PC-3 (cell line): ENCODE measurements at regions not wholly inside any gene's neighbourhood (a gene's known extent, or its start where the extent isn't known, plus 50 kb on each side); places are given as distances from the start of the nearest gene placed in this dataset.

Experiments
- ATAC-seq: fragments of 200-7000 bp; cut with Tn5 transposase; 2 replicates; pipeline ENCODE4 v1.9.1; 2020; ENCODE audit warnings: mild to moderate bottlenecking, moderate library complexity
- BruUV-seq: library from RNA; stranded (reverse); fragments of 400-500 nt; replicated peaks from 2 replicates; lab custom pipeline; 2021; lab: Mats Ljungman, UMichigan
- CTCF ChIA-PET: fragments of 300-600 bp; sonication (Branson Sonifier 250); formaldehyde crosslinking; loops from one replicate; lab custom pipeline; 2022; ENCODE audit warnings: antibody characterized with exemption; lab: Charles Lee
- POLR2A ChIA-PET: fragments of 300-600 bp; sonication (Branson Sonifier 250); formaldehyde crosslinking; loops from one replicate; lab custom pipeline; 2022; ENCODE audit warnings: antibody characterized with exemption; ENCODE audit not compliant: unreplicated experiment; lab: Charles Lee
- DNase-seq: peaks from one replicate; pipeline ENCODE4 v3.0.0-alpha.2; 2015
- H2AFZ ChIP-seq: fragments of 300-600 bp; sonication (generic); 2 replicates; pipeline ENCODE4 v1.6.0; 2016; ENCODE audit warnings: antibody characterized with exemption, low read length
- H3F3A ChIP-seq: fragments of 300-600 bp; sonication (generic); one replicate; pipeline ENCODE4 v1.6.0; 2017; ENCODE audit warnings: antibody characterized with exemption, low read length, control low read depth, mild to moderate bottlenecking; ENCODE audit not compliant: unreplicated experiment
- H3K27ac ChIP-seq: fragments of 300-600 bp; sonication (generic); 2 replicates; pipeline ENCODE4 v1.5.1; 2016; ENCODE audit warnings: mild to moderate bottlenecking, low read length
- H3K27me3 ChIP-seq: fragments of 300-600 bp; sonication (generic); 2 replicates; pipeline ENCODE4 v1.6.1; 2016; ENCODE audit warnings: low read length, mixed read lengths
- H3K36me3 ChIP-seq: fragments of 300-600 bp; sonication (generic); 2 replicates; pipeline ENCODE4 v1.6.1; 2016; ENCODE audit warnings: low read depth, mixed run types, low read length, mixed read lengths
- H3K4me1 ChIP-seq: fragments of 300-600 bp; sonication (generic); 2 replicates; pipeline ENCODE4 v1.5.1; 2016; ENCODE audit warnings: low read length; ENCODE audit not compliant: insufficient read depth
- H3K4me2 ChIP-seq: fragments of 300-600 bp; sonication (generic); 2 replicates; pipeline ENCODE4 v1.6.0; 2016; ENCODE audit warnings: low read length
- H3K4me3 ChIP-seq: fragments of 300-600 bp; sonication (generic); 2 replicates; pipeline ENCODE4 v1.5.1; 2016; ENCODE audit warnings: mild to moderate bottlenecking, low read length, mixed read lengths
- H3K79me2 ChIP-seq: fragments of 300-600 bp; sonication (generic); 2 replicates; pipeline ENCODE4 v1.6.1; 2017; ENCODE audit warnings: low read length, mixed read lengths
- H3K9ac ChIP-seq: fragments of 300-600 bp; sonication (generic); 2 replicates; pipeline ENCODE4 v1.6.0; 2016; ENCODE audit warnings: mild to moderate bottlenecking, low read length
- H3K9me2 ChIP-seq: fragments of 300-600 bp; sonication (generic); replicated peaks from 2 replicates; pipeline ENCODE4 v1.6.1; 2016; ENCODE audit warnings: mixed run types, low read length, mixed read lengths
- H3K9me3 ChIP-seq: fragments of 300-600 bp; sonication (generic); 2 replicates; pipeline ENCODE4 v1.6.1; 2016; ENCODE audit warnings: low read length, mixed read lengths
- H4K20me1 ChIP-seq: fragments of 300-600 bp; sonication (generic); 2 replicates; pipeline ENCODE4 v1.6.1; 2016; ENCODE audit warnings: low read length, mixed read lengths
- CTCF ChIP-seq: fragments of 300-600 bp; sonication (generic); conservative IDR thresholded peaks from 2 replicates; pipeline ENCODE4 v1.5.1; 2017; ENCODE audit warnings: antibody characterized with exemption, low read depth, mild to moderate bottlenecking, low read length
- EZH2 ChIP-seq: fragments of 300-600 bp; sonication (generic); IDR thresholded peaks from one replicate; pipeline ENCODE4 v1.6.1; 2017; ENCODE audit warnings: antibody characterized with exemption, mild to moderate bottlenecking, low read length; ENCODE audit not compliant: unreplicated experiment
- EZH2phosphoT487 ChIP-seq: fragments of 300-600 bp; sonication (generic); IDR thresholded peaks from 2 replicates; pipeline ENCODE4 v1.6.1; 2018; ENCODE audit warnings: mild to moderate bottlenecking, antibody characterized with exemption, low read length, borderline replicate concordance
- intact Hi-C: fragments of 100-400 bp; cut with micrococcal nuclease; formaldehyde crosslinking; loops from 2 replicates; pipeline ENCODE4 v1.9.0; 2023

- no peaks in the 10 kb centered on the region for H3F3A ChIP-seq
- H3K36me3 ChIP-seq = no peaks in the 10 kb centered on the region
- H3K4me3 ChIP-seq = no peak overlapping the region
- intact Hi-C loops = loop anchor here (1.0 to 5.0 kb wide), 2 partner anchors 266 to 1457 kb away; no protein-coding TSS in a partner anchor
- BruUV-seq = no TSS peak
- peak; percentile 81 for ATAC-seq
- H4K20me1 ChIP-seq = no peaks in the 10 kb centered on the region
- H3K79me2 ChIP-seq = no peaks in the 10 kb centered on the region
- POLR2A ChIA-PET = no interaction called here
- no peak overlapping the region for H3K27ac ChIP-seq
- H3K9me3 ChIP-seq = no peaks in the 10 kb centered on the region
- no peak overlapping the region for H3K9ac ChIP-seq
- CTCF ChIA-PET = interaction anchor here (0.5 to 1.5 kb wide), 3 partner anchors 28 to 1457 kb away, joined by 4 to 11 read pairs (median 4); no protein-coding TSS in a partner anchor
- H2AFZ ChIP-seq = no peak overlapping the region
- peaks cover 9% of the 10 kb centered on the region for H3K27me3 ChIP-seq
- peak; percentile 56 for DNase-seq
- peak; percentile 83 for TF ChIP-seq CTCF
- TF ChIP-seq EZH2 = no peak
- H3K4me1 ChIP-seq = no peaks in the 10 kb centered on the region
- no peak overlapping the region for H3K4me2 ChIP-seq
- no peaks in the 10 kb centered on the region for H3K9me2 ChIP-seq
Measured at GRCh38 chr5:115069087-115069968, 100.4 kb downstream of the TRIM36 start.

GRCh38 chr5:115068239-115069086 is 101.2 kb downstream of the TRIM36 start:
- Histone ChIP-seq H3F3A (no peaks in the 10 kb centered on the region), H3K4me1 (no peaks in the 10 kb centered on the region), H3K4me2 (no peak overlapping the region), H3K36me3 (no peaks in the 10 kb centered on the region), H2AFZ (no peak overlapping the region), H3K27me3 (peaks cover 9% of the 10 kb centered on the region), H3K9me2 (no peaks in the 10 kb centered on the region), H3K9me3 (no peaks in the 10 kb centered on the region), H3K27ac (no peak overlapping the region), H4K20me1 (no peaks in the 10 kb centered on the region), H3K9ac (no peak overlapping the region), H3K79me2 (no peaks in the 10 kb centered on the region), H3K4me3 (no peak overlapping the region)
- intact Hi-C loops = loop anchor here (1.0 to 5.0 kb wide), 2 partner anchors 265 to 1456 kb away; no protein-coding TSS in a partner anchor
- ATAC-seq (no peak; the same call in 1 of the 2 replicates), DNase-seq (peak; percentile 56)
- POLR2A ChIA-PET = no interaction called here
- CTCF ChIA-PET = interaction anchor here (0.5 to 1.5 kb wide), 3 partner anchors 29 to 1456 kb away, joined by 4 to 11 read pairs (median 4); no protein-coding TSS in a partner anchor
- no TSS peak for BruUV-seq
- TF ChIP-seq CTCF (no peak), EZH2phosphoT487 (no peak), EZH2 (no peak)
